Mucosa of stomach (tissue), 1 donor: ENCODE measurements at regions not wholly inside any gene's neighbourhood (a gene's known extent, or its start where the extent isn't known, plus 50 kb on each side); places are given as distances from the start of the nearest gene placed in this dataset.

Experiments used
- H3K27me3 ChIP-seq: one replicate; pipeline ENCODE4 v1.7.0; 2013; ENCODE audit warnings: mild to moderate bottlenecking, low read length; ENCODE audit not compliant: control insufficient read depth, insufficient read depth
- H3K36me3 ChIP-seq: one replicate; pipeline ENCODE4 v1.7.0; 2013; ENCODE audit warnings: low read length; ENCODE audit not compliant: control insufficient read depth, insufficient read depth
- H3K4me1 ChIP-seq: one replicate; pipeline ENCODE4 v1.7.0; 2013; ENCODE audit warnings: mild to moderate bottlenecking, low read length; ENCODE audit not compliant: control insufficient read depth, insufficient read depth
- H3K4me3 ChIP-seq: one replicate; pipeline ENCODE4 v1.7.0; 2013; ENCODE audit warnings: low read length
- H3K9ac ChIP-seq: one replicate; pipeline ENCODE4 v1.7.0; 2013; ENCODE audit warnings: mild to moderate bottlenecking, low read length, moderate library complexity
- H3K9me3 ChIP-seq: one replicate; pipeline ENCODE4 v1.7.0; 2013; ENCODE audit warnings: mild to moderate bottlenecking, low read length, moderate library complexity; ENCODE audit not compliant: control insufficient read depth
- donor health status: Pancreatic carcinoma.

DNA sequence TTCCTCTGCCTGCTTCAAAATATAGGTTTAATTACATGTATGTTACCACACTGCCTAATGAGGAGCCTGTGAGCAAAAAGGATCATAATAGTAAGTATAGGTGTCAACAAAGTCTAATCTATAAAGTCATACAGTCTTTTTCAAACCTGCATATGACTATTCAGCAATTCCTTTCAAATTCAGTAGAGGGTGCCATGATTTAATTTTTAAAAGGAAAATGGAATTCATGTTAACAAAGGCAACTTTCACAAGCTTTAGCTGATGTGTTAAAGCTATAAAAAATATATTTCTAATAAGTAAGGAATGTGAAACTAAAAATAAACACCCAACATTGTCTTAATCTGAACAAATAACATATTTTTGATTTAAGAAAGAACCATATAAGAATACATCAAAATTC lies 52.1 kb downstream of the MPP7 start:
- Histone ChIP-seq H3K4me1 (peaks cover 12% of the 10 kb centered on the region), H3K27me3 (no peaks in the 10 kb centered on the region), H3K9me3 (no peaks in the 10 kb centered on the region), H3K4me3 (no peak overlapping the region), H3K36me3 (no peaks in the 10 kb centered on the region), H3K9ac (no peak overlapping the region)

DNA sequence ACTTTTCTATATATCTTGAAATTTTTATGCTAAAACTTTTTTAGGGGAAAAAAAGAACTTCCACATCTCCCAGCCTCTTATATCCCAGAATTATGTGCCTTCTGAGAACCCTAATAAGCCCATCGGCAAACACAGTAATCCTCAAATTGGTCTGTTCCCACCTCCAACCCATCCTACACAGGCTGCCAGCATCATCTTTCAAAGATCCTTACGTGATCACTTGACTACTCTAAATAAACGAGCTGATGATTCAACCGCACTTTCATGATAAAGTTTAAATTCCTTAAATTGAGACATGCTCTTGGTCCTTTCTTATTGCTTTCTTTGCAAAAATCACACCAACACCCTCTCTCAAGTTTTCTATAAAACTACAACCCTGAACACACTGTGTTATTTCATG lies 52.5 kb downstream of the MPP7 start:
- Histone ChIP-seq H3K9ac (no peak overlapping the region), H3K27me3 (no peaks in the 10 kb centered on the region), H3K4me1 (peaks cover 12% of the 10 kb centered on the region), H3K4me3 (no peak overlapping the region), H3K36me3 (no peaks in the 10 kb centered on the region), H3K9me3 (no peaks in the 10 kb centered on the region)

DNA sequence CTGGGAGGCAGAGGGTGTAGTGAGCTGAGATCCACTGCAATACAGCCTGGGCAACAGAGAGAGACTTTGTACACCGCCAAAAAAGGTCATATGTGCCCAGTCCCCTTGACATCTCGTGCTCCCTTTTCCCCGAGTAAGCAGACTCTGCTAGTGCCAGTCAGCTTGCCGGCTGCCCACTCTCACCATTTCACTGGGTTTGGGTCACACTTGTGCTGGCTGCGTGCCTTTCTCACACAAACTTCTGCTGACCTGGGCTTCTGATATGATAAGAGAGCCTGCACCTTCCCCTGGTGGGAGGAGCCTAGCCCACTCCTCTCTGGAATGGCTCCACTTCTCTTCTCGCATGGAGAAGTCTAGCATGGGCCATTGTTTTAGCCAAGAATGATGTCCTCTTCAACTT lies 53.4 kb downstream of the MPP7 start:
- H3K27me3 ChIP-seq = no peaks in the 10 kb centered on the region
- H3K4me1 ChIP-seq = peaks cover 6% of the 10 kb centered on the region

DNA sequence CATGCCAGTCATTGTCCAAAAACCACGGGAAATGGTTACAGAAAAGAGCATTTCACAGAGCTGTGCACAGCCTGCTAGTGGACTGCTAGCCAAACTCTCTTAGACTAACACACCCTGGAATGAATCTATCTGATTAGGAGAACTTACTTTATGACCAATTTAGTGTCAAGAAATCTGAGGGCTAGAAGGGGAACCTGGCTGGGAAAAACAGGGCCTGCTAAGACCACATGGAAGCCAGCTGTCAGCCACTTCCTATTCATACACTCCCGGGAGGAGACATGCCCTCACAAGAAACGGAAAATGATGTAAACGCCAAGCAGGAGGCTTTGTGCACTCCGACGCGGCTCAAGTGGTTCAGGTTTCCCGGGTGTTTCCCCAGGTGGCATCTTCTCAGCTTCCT lies 54.8 kb downstream of the MPP7 start:
- H3K9me3 ChIP-seq = no peaks in the 10 kb centered on the region
- no peak overlapping the region for H3K9ac ChIP-seq
- H3K36me3 ChIP-seq = no peaks in the 10 kb centered on the region
- H3K4me1 ChIP-seq = no peaks in the 10 kb centered on the region
- no peak overlapping the region for H3K4me3 ChIP-seq
- no peaks in the 10 kb centered on the region for H3K27me3 ChIP-seq

More for the DNA sequence above, 53.4 kb downstream of the MPP7 start:
- Histone ChIP-seq H3K9me3 (no peaks in the 10 kb centered on the region), H3K36me3 (no peaks in the 10 kb centered on the region), H3K4me3 (no peak overlapping the region), H3K9ac (no peak overlapping the region)

DNA sequence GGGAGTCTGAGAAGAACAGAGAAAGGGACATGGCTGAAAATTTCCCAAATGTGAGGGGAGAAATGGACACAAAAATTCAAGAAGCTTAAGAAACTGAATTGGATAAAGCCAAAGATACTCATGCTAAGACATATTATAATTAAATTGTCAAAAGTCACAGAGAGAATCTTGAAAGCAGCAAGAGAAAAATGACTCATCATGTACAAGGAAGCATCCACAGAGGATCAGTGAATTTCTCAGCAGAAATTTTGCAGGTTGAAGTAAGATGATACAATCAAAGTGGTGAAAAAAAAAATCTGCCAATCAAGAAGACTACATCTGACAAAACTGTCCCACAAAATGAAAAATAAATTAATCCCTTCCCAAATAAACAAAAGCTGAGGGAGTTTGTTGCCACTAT lies 56.8 kb downstream of the MPP7 start:
- no peaks in the 10 kb centered on the region for H3K36me3 ChIP-seq
- no peaks in the 10 kb centered on the region for H3K4me1 ChIP-seq
- H3K4me3 ChIP-seq = no peak overlapping the region
- no peak overlapping the region for H3K9ac ChIP-seq
- no peaks in the 10 kb centered on the region for H3K27me3 ChIP-seq
- H3K9me3 ChIP-seq = no peaks in the 10 kb centered on the region

DNA sequence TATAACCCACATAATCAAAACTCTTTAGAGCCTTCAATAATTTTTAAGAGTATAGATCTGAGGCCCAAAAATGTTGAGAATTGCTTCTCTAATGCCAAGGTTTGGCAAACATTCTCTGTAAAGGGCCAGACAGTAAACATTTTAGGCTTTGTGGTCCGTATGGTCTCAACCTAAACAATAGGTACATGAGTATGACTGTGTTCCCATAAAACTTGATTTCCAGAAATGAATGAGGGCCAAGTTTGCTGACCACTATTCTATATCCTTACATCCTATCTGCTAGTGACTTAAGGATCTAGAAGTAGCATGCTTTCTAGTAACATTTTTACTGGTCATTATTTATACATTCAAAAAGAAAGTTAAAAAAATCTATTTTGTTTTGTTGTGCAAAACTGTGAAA lies 58.9 kb downstream of the MPP7 start:
- Histone ChIP-seq H3K9me3 (no peaks in the 10 kb centered on the region), H3K4me1 (no peaks in the 10 kb centered on the region)

DNA sequence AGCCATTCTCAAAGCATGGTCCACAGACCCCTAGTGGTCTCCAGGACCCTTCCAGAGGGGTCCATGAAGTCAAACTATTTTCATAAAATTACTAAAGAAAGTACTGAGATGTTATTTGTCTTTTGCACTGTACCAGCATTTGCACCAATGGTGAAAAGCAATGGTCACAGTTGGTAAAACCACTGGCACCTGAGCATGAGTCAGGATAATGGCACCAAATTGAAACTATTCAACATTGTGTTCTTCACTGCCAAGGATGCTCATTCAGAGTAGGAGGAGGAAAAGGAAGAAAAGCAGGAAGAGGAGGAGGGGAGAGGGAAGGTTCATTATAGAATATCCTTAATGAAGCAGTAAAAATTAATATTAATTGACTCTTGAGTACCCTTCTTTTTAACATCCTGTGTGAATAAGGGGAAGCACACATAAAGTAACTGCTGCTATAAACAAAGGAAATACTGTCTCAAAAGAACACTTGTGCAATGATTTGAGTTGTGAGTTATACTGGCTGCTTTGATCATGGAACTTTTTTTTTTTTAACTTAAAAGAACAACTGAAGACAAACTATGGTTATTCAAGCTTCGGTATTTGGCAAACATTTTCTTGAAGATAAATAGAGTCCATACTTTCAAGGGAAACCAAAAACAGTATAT lies 60.2 kb downstream of the MPP7 start:
- H3K9ac ChIP-seq = no peak overlapping the region
- H3K36me3 ChIP-seq = no peaks in the 10 kb centered on the region
- H3K27me3 ChIP-seq = no peaks in the 10 kb centered on the region
- no peaks in the 10 kb centered on the region for H3K9me3 ChIP-seq
- no peak overlapping the region for H3K4me3 ChIP-seq
- no peaks in the 10 kb centered on the region for H3K4me1 ChIP-seq

More for the DNA sequence above, 58.9 kb downstream of the MPP7 start:
- Histone ChIP-seq H3K9ac (no peak overlapping the region), H3K36me3 (no peaks in the 10 kb centered on the region), H3K4me3 (no peak overlapping the region), H3K27me3 (no peaks in the 10 kb centered on the region)

DNA sequence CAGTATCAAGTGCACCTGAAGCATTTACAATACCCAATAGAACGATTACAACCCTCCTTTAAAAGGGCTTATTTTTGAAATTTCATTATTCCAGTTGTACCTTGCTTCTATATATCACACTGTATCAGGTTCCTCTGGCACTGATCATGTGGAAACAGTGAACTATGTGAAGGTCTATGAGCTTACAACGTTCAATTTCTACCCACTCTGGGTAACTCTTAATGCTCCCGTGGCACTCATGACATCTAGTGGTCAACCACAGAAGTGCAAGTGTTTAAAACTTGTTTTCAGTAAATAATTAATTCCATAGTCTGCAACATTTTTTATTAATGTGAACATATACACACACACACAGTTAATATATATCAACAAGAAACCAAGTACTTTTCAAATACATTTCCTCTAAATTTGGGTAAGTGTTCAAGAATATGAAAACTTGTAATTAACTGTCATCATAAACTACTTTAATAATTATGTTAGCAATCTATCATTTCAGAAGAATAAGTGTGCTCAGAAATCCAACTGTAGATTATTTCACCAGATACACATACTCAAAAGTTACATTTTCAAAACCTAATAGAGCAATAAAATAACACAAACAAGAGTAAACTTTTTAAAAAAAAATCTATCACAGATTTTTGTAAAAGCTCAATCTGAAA lies 61.0 kb downstream of the MPP7 start:
- H3K36me3 ChIP-seq = no peaks in the 10 kb centered on the region
- no peak overlapping the region for H3K9ac ChIP-seq
- no peak overlapping the region for H3K4me3 ChIP-seq
- H3K27me3 ChIP-seq = no peaks in the 10 kb centered on the region
- H3K4me1 ChIP-seq = no peaks in the 10 kb centered on the region
- H3K9me3 ChIP-seq = no peaks in the 10 kb centered on the region

DNA sequence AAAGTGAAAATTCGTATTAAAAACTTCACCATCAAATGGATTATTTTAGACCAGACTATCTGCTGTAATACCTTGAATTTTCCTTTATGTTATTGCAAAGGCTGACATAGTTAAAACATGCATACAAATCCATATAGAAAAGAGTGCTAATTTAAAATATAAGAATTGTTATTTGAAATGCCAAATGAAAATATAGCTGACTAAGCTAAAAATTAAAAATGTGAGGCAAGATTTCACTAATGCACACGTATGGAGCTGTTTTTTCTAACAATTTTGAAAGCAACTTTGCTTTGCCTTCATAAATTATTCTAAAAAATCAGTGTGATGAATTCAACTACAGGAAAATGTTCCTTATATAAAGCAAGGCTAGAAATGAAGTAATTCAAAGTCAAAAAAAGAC lies 62.5 kb downstream of the MPP7 start:
- Histone ChIP-seq H3K36me3 (no peaks in the 10 kb centered on the region), H3K27me3 (no peaks in the 10 kb centered on the region), H3K9ac (no peak overlapping the region), H3K9me3 (no peaks in the 10 kb centered on the region), H3K4me1 (no peaks in the 10 kb centered on the region), H3K4me3 (no peak overlapping the region)

DNA sequence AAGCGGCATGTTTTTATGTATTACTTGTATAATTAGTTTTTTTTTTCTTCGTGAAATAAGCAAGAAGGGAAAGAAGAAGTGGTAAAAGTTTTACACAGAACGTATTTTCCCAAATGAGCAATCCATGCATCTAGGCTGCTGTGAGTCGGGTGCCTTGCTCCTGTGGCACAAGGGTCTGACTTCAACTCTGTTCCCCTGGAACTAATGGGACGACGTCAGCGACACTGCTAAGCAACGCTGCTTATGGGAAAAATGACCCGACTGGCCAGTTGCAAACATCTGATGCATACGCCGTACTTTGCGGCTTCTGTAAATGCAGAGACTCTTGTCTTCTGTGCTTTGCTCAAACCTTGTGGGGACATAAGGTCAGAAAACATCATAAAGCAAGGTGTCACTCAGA lies 66.3 kb downstream of the MPP7 start:
- no peaks in the 10 kb centered on the region for H3K9me3 ChIP-seq
- no peak overlapping the region for H3K9ac ChIP-seq
- H3K4me1 ChIP-seq = no peaks in the 10 kb centered on the region
- H3K4me3 ChIP-seq = no peak overlapping the region
- no peaks in the 10 kb centered on the region for H3K27me3 ChIP-seq
- H3K36me3 ChIP-seq = no peaks in the 10 kb centered on the region

DNA sequence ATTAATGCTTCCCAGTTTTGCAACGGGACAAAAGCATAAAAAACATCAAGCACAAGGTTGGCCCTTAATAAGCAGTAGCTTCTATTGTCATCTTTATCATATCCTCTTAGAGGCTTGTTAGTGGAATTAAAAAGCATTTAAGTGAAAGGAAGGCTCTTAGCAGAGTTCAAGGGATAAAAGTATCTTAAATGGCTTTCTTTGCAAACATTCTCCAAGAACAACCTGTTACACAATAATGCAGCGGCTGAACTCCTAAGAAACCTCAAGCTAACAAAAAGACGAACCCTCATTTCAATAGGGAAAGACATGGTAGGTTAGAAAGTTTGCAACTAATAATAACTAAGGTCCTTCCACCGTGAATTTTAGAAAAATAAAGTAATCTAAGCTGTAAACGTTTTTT lies 82.1 kb downstream of the MPP7 start:
- Histone ChIP-seq H3K36me3 (no peaks in the 10 kb centered on the region), H3K4me1 (peaks cover 7% of the 10 kb centered on the region), H3K4me3 (no peak overlapping the region), H3K27me3 (no peaks in the 10 kb centered on the region), H3K9ac (no peak overlapping the region), H3K9me3 (no peaks in the 10 kb centered on the region)

DNA sequence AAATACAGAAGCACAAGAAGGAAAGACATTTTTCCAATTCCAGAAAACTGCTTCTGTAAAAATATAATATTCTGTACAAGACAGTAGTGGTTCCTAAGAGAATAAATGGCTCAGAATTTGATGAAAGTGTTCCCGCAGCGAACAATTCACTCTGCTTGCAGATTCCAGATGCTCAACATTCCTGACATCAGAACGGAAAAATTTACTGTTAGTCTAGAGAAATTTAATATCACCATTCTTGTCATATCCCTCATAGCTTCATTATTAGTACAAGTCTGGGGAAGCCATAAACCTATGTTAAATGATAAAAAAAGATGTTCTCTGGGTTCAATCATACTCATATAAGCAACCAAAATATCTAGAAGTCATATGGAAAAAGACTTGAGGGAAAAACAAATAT lies 83.6 kb downstream of the MPP7 start:
- Histone ChIP-seq H3K9me3 (no peaks in the 10 kb centered on the region), H3K4me1 (peaks cover 7% of the 10 kb centered on the region), H3K27me3 (no peaks in the 10 kb centered on the region), H3K36me3 (no peaks in the 10 kb centered on the region), H3K4me3 (no peak overlapping the region), H3K9ac (no peak overlapping the region)
